ENCODE measurements at regions not wholly inside any gene's neighbourhood (a gene's known extent, or its start where the extent isn't known, plus 50 kb on each side); places are given as distances from the start of the nearest gene placed in this dataset.

GRCh38 chr5:112663146-112663545 is 74.5 kb upstream of the APC start:
- no TSS peak for BruUV-seq (replicated peaks)
- CTCF ChIA-PET: no interaction called here
- Mint-ChIP-seq H3K4me3 (ENCODE audit: unreplicated experiment) (no peak overlapping the region), H3K4me1 (ENCODE audit: low read depth, unreplicated experiment) (no peaks in the 10 kb centered on the region), H3K9me3 (ENCODE audit: unreplicated experiment) (no peaks in the 10 kb centered on the region), H3K36me3 (ENCODE audit: insufficient read depth, unreplicated experiment) (no peaks in the 10 kb centered on the region), H3K27ac (ENCODE audit: unreplicated experiment) (no peak overlapping the region), H3K27me3 (ENCODE audit: insufficient read depth, unreplicated experiment) (peaks cover 19% of the 10 kb centered on the region)
- Histone ChIP-seq H3K36me3 (ENCODE audit: control insufficient read depth, insufficient read depth, low read length) (no peaks in the 10 kb centered on the region), H3K9me3 (peaks cover 4% of the 10 kb centered on the region; the same call in 1 of the 2 replicates), H3K4me3 (ENCODE audit: low read depth, low read length) (no peak overlapping the region), H3K4me1 (no peaks in the 10 kb centered on the region), H3K27me3 (replicated peaks; ENCODE audit: control insufficient read depth, insufficient read depth, low read length) (0 out of 2 replicates have a peak, but pooled peaks cover 1% of the 10 kb centered on the region)
- intact Hi-C loops (cut with micrococcal nuclease; ENCODE audit: unreplicated experiment): no loop called here
- TF ChIP-seq CTCF (IDR thresholded peaks at IDR 0.05; ENCODE audit: insufficient read depth in 1 of 2, low read depth in 1 of 2, low read length in 1 of 2, severe bottlenecking in 1 of 2, unreplicated experiment in 1 of 2): no peak
- POLR2A ChIA-PET: no interaction called here
- no peak for DNase-seq

- CTCF ChIA-PET: no interaction called here
- H3K4me3 ChIP-seq (ENCODE audit: low read depth, low read length): no peak overlapping the region
- no peaks in the 10 kb centered on the region for H3K36me3 Mint-ChIP-seq (ENCODE audit: insufficient read depth, unreplicated experiment)
- TF ChIP-seq CTCF (IDR thresholded peaks at IDR 0.05; ENCODE audit: insufficient read depth in 1 of 2, low read depth in 1 of 2, low read length in 1 of 2, severe bottlenecking in 1 of 2, unreplicated experiment in 1 of 2): no peak
- no peak overlapping the region for H3K4me3 Mint-ChIP-seq (ENCODE audit: unreplicated experiment)
- H3K27me3 ChIP-seq (replicated peaks; ENCODE audit: control insufficient read depth, insufficient read depth, low read length): no peaks in the 10 kb centered on the region
- intact Hi-C loops (cut with micrococcal nuclease; ENCODE audit: unreplicated experiment): no loop called here
- H3K4me1 ChIP-seq: no peaks in the 10 kb centered on the region
- no peak for DNase-seq
- H3K9me3 Mint-ChIP-seq (ENCODE audit: unreplicated experiment): no peaks in the 10 kb centered on the region
- H3K27me3 Mint-ChIP-seq (ENCODE audit: insufficient read depth, unreplicated experiment): peaks cover 5% of the 10 kb centered on the region
- no TSS peak for BruUV-seq (replicated peaks)
- H3K9me3 ChIP-seq: 0 out of 2 replicates have a peak, but pooled peaks cover 4% of the 10 kb centered on the region
- POLR2A ChIA-PET: no interaction called here
- no peak overlapping the region for H3K27ac Mint-ChIP-seq (ENCODE audit: unreplicated experiment)
- H3K4me1 Mint-ChIP-seq (ENCODE audit: low read depth, unreplicated experiment): no peaks in the 10 kb centered on the region
- H3K36me3 ChIP-seq (ENCODE audit: control insufficient read depth, insufficient read depth, low read length): no peaks in the 10 kb centered on the region
Measured at GRCh38 chr5:112668016-112668415, 69.7 kb upstream of the APC start.

GRCh38 chr5:112668911-112669310 is 68.8 kb upstream of the APC start:
- Mint-ChIP-seq H3K27me3 (ENCODE audit: insufficient read depth, unreplicated experiment) (peaks cover 5% of the 10 kb centered on the region), H3K27ac (ENCODE audit: unreplicated experiment) (no peak overlapping the region), H3K36me3 (ENCODE audit: insufficient read depth, unreplicated experiment) (no peaks in the 10 kb centered on the region), H3K9me3 (ENCODE audit: unreplicated experiment) (no peaks in the 10 kb centered on the region), H3K4me1 (ENCODE audit: low read depth, unreplicated experiment) (no peaks in the 10 kb centered on the region), H3K4me3 (ENCODE audit: unreplicated experiment) (no peak overlapping the region)
- Histone ChIP-seq H3K36me3 (ENCODE audit: control insufficient read depth, insufficient read depth, low read length) (no peaks in the 10 kb centered on the region), H3K27me3 (replicated peaks; ENCODE audit: control insufficient read depth, insufficient read depth, low read length) (no peaks in the 10 kb centered on the region), H3K9me3 (0 out of 2 replicates have a peak, but pooled peaks cover 4% of the 10 kb centered on the region), H3K4me1 (no peaks in the 10 kb centered on the region), H3K4me3 (ENCODE audit: low read depth, low read length) (no peak overlapping the region)
- BruUV-seq (replicated peaks): no TSS peak
- intact Hi-C loops (cut with micrococcal nuclease; ENCODE audit: unreplicated experiment): no loop called here
- CTCF ChIA-PET: no interaction called here
- POLR2A ChIA-PET: no interaction called here
- no peak for TF ChIP-seq CTCF (IDR thresholded peaks at IDR 0.05; ENCODE audit: insufficient read depth in 1 of 2, low read depth in 1 of 2, low read length in 1 of 2, severe bottlenecking in 1 of 2, unreplicated experiment in 1 of 2)
- DNase-seq: no peak
